ENCODE measurements at regions not wholly inside any gene's neighbourhood (a gene's known extent, or its start where the extent isn't known, plus 50 kb on each side); places are given as distances from the start of the nearest gene placed in this dataset.

GRCh38 chrX:30943984-30944383 is 54.9 kb upstream of the TAB3 start:
- Histone ChIP-seq H3K27ac (peak overlapping the region; percentile 71 to 72), H3K4me3 (no peak overlapping the region), H3K27me3 (no peaks in the 10 kb centered on the region), H3K9me3 (no peaks in the 10 kb centered on the region), H3K36me3 (no peaks in the 10 kb centered on the region), H3K4me1 (no peaks in the 10 kb centered on the region)
- DNase-seq: no peak
- peak in 1 of 4 experiments; percentile 8 for TF ChIP-seq CTCF (IDR thresholded peaks at IDR 0.05)
- no peak for TF ChIP-seq POLR2A (IDR thresholded peaks at IDR 0.05)
- intact Hi-C loops (cut with DNase I; ENCODE audit: low total_unique reads): no loop called here

- no peak for DNase-seq
- Histone ChIP-seq H3K27me3 (no peaks in the 10 kb centered on the region), H3K4me3 (no peak overlapping the region), H3K9me3 (no peaks in the 10 kb centered on the region), H3K36me3 (no peaks in the 10 kb centered on the region), H3K27ac (no peak overlapping the region), H3K4me1 (no peaks in the 10 kb centered on the region)
- intact Hi-C loops (cut with DNase I; ENCODE audit: low total_unique reads): no loop called here
- TF ChIP-seq CTCF (IDR thresholded peaks at IDR 0.05) (no peak), POLR2A (IDR thresholded peaks at IDR 0.05) (no peak)
Measured at GRCh38 chrX:30941898-30942297, 52.8 kb upstream of the TAB3 start.

GRCh38 chrX:30939928-30940327 is 50.9 kb upstream of the TAB3 start:
- H3K27ac ChIP-seq: no peak overlapping the region
- intact Hi-C loops (cut with DNase I; ENCODE audit: low total_unique reads): no loop called here
- H3K27me3 ChIP-seq: no peaks in the 10 kb centered on the region
- no peaks in the 10 kb centered on the region for H3K4me1 ChIP-seq
- no peaks in the 10 kb centered on the region for H3K36me3 ChIP-seq
- TF ChIP-seq POLR2A (IDR thresholded peaks at IDR 0.05): no peak
- no peak for TF ChIP-seq CTCF (IDR thresholded peaks at IDR 0.05)
- H3K9me3 ChIP-seq: no peaks in the 10 kb centered on the region
- no peak for DNase-seq
- no peak overlapping the region for H3K4me3 ChIP-seq
